Skeletal muscle cell (primary cell): ENCODE measurements at regions not wholly inside any gene's neighbourhood (a gene's known extent, or its start where the extent isn't known, plus 50 kb on each side); places are given as distances from the start of the nearest gene placed in this dataset.
"Not testable (repeated sequence)": the region's sequence is repeated elsewhere in the genome, so short reads cannot be mapped to it uniquely, and the experiment has no call there.

ENCODE experiments used
- DNase-seq: peaks from one replicate; pipeline ENCODE4 v3.0.0-alpha.2; 2010; ENCODE audit warnings: low read depth
- H3K4me3 ChIP-seq: 2 replicates; pipeline ENCODE4 v1.5.1; 2011; ENCODE audit warnings: low read depth, mild to moderate bottlenecking, control low read depth, low read length, moderate library complexity

DNA sequence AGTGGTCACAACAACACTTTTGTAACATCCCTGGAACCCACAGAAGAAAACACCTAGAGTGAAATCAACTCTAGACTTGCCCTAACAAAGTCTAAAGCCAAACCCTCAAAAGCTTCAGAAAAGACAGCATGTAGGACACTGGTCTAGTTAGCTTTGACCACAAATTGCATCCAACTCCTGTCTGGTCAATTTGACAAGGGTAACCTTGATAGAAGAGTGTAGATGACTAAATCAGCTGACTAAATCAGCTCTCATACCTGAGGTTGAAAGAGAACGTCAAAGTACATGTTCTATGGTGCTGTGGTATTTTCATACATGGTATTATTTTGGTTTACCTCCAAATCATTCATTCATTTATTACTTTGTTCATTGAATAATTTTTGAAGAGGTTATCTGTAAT is 272.8 kb downstream of the KLF5 start:
- H3K4me3 ChIP-seq = no peak overlapping the region
- no peak for DNase-seq

DNA sequence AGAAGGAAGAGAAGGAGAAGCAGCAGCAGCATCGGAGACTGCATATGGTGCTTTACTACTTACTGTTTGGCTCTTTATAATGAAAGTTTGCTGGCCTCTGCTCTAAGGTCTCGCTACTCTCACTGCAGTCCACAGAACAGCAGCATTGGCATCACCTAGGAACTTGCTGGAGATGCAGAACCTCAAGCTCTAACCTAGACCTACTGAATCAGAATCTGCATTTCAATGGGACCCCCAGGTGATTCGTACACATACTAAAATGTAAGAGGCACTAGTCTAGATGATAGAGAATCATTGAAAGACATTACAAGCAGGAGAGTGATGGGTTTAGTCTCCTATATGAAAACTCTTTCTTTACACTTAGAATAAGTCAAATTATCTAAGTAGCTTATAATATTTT is 270.6 kb downstream of the KLF5 start:
- no peak for DNase-seq
- H3K4me3 ChIP-seq = no peak overlapping the region

DNA sequence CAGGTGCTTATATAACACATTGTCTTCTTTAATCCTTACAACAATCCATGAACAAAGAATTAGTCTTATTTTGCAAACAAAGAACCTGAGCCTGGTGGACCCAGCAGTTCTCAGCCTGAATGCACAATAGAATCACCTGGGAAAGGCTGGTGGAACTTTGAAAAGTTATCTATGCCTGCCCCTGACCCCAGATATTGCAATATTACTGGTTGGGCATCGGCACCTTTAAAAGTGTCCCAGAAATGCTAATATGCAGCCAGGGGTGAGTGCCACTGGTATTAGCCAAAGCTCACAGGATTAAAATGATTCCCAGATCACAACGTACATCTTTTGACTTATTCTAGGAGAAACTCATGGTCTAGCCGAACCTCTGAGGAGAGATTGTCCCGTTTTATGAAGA is 268.8 kb downstream of the KLF5 start:
- no peak for DNase-seq
- H3K4me3 ChIP-seq = no peak overlapping the region

DNA sequence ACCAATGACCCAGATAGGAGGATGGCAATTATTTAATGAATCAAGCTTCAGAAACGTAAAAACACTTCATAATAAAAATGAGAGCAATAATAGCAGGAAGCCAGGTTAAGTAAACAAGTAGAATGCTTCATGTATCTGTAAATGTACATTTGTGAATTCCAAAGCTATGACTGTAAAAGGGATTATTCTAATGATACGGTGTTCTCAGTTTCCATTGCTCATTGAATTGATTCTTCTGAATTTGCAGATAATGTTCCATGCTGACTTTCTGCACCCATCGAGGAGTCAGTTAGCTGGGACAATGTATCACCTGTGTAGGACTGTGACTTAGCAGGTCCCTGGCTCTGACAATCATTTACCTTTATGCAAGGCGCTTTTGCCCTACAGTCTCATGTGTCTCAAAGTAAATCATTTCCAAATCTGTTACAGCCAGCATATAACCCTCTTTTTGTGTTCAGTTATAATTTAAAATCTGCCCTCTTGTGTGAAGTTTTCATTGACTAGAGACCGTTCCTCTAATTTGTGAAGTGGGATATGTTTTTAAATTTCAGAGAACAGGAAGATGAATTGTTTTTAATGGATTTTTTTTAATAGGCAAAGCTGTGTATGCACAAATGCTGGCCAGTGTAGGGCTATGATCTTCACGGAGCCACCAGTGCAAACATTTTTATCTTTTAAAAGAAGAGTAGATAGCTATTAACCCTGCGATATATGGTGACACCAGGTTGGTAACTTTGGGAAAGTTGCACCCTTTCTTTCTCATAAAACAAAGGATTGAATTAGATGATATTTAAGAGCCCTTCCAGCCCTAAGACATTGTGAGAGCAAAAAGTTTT is 267.1 kb downstream of the KLF5 start:
- DNase-seq = no peak
- H3K4me3 ChIP-seq = no peak overlapping the region

DNA sequence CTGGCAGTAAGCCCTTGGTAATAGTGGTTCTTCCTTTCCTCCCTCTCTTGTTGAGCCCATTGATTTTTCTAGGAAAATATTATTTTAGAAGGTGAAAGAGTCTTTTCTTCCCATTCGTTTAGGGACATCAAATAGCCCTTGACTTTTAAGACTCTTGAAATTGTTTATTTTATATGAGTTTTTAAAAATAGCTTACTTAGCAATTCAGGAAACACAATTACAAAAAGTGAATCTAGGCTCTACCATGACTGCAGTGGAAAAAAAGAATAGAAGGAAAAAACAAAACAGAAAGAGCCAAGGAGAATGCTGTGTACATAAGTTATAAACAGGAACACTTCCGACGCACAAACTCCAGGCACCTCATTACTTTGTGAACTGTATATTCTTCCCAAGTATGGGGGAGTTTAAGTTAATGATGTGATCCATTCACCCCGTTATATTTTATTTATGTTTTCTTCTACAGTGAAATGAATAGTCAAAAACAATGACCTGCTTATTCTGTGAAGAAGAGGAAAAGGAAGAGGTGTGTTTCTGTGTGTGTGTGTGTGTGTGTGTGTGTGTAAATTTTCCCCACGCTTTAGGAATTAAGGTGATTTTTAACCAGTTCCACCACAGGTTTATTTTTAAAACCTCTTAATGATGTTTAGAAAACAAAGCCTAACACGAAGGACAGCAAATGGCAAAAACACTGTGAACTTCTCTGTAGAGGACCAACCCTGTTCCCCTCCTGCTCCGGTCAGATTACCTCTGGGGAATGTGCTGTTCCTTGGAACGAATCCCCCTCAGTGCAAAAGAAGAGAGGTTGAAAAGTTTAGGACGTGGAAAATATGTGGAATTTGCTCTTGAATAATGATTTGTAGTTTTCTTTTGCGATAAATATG is 266.3 kb downstream of the KLF5 start:
- no peak overlapping the region for H3K4me3 ChIP-seq
- DNase-seq = no peak

DNA sequence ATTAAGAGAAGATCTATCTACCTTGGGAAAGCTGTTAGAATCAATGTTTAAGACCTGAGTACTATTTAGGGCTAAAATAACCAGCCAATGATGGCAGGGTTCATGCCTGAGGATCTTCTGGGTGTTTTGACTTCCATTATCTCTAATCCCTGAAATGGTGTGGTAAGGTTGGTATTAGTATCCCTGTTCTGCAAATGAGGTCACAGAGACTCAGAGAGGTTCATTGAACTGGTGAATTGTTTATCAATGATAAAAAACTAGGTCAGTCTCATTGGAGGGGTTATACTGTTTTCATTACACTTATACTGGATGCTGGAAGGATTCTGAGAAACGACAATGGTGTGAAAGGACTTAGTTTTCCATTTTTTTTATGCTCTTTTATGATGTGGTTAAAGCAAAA is 264.8 kb downstream of the KLF5 start:
- no peak overlapping the region for H3K4me3 ChIP-seq
- no peak for DNase-seq

DNA sequence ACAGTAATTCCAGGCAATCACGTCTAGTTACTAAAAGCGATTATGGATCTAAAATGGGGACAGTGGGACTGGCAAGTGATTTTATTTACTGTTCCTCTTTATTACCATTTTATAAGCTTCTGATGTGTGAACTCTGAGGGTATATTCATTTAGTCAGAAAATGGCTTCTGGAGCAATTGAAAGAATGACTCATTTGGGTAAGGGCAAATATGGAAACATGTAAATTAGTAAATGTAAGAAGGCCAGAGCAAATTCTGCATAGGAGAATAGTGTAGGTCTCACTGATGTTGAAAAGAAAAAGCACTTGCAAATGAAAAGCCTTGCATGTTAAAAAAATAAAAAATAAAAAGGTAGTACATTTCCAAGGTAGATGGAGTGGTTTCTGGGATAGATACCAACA is 262.2 kb downstream of the KLF5 start:
- no peak overlapping the region for H3K4me3 ChIP-seq
- no peak for DNase-seq

DNA sequence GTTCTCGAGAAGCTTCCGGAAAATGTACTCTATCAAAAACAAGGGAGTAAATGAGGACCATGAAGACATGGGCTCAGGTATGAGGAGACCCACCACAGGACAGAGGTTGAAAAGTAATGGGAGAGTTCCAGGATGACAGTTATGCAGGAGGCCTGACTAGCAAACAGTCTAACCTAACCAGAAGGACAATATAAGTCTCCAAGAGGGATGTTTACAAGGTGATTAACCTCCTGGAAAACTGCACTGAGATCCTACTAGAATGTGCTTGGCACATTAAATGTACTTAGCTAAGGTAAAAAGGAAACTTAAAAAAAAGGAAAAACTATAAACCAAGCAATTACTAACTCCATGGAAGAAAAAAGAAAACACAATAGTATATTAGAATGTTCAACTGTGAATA is 258.3 kb downstream of the KLF5 start:
- no peak overlapping the region for H3K4me3 ChIP-seq
- DNase-seq = no peak

DNA sequence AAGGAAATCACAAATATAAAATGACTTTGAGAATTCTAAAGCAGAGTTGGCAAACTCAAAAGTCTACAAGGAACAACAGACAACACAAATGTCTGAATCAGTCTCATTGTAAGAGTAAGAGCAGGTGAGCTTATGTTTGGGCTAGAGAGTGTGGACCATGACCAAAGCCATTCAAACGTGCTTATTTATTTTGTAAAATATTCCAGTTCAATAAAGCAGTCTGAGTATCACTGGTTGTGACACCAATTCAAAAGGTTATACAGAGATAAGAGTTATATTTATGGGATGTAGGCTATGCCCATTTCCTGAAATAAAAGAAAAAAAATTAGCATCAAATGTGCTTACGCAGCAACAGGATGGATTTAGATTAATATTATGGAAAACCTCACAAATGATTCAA is 251.6 kb downstream of the KLF5 start:
- no peak overlapping the region for H3K4me3 ChIP-seq
- DNase-seq = no peak

DNA sequence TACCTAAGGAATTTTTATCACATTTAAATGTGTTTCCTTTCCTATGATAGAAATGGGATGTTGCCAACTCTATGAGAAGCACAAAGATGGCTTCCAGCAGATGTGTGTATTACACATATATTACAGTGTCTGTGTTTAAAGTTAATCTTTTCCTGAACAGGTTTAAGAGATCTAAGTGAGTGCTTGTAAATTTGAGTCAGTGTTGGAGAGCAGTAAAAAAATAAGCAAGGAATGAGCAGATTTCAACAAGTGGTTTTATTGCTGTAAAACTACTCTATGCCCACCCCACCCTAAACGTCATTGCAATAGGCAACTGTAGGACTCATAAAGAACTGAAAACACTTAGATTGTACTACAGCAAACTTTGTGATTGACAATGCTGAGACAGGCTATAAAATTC is 248.7 kb downstream of the KLF5 start:
- no peak overlapping the region for H3K4me3 ChIP-seq
- no peak for DNase-seq

DNA sequence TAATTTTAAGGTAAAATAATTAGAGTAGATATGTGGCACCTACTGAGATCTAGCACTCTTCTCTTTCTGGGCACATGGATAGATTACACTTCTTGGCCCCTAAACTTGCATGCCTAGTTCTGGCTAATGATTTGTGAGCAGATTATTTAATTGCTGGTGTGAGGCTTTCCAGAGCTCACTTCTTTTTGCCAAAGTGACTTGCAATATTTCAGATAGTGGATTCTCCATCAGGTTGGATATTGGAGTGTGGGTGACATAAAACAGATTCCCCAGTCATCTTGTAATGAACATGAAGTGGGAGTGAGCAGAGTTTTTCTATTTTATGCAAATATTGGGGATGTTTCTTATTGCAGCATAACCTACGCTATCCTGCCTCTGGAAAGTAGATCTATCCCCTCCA is 247.9 kb downstream of the KLF5 start:
- no peak for DNase-seq
- H3K4me3 ChIP-seq = no peak overlapping the region

DNA sequence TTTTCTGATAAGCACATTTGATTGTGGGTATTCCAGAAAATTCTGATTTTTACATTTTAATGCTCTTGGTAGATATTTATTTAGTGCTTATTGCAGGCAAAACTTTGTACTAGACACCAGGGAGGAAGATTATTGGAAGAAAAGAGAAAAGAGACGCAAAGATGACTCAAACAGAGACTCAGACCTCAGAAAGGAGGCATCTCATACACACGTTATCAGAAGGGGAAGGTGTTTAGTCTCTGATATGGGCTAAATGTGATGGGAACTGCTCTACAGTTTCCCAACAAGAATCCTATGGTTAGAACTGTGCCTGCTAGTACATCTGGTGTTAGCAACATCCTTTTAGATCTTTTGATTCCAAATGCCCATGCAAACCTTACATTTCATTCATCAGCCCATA is 245.6 kb downstream of the KLF5 start:
- DNase-seq = no peak
- no peak overlapping the region for H3K4me3 ChIP-seq

DNA sequence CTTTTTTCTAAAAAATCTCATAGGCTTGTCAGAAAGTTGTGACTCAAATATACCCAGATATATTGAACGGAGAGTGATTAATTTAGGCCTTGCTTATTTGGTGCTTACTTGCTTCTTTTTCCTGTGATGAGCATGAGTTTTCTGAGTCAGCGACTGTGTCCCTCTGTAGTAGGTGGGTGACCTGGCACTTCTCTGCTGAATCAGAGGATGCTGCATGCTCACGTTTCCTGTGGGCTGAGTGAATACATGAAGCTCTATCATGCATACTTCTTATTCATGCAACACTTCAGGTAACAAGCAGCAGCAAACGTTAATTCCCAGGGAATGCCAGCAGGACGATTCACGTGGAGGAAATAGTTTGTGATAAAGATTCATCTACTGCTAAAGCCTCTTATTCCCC is 245.0 kb downstream of the KLF5 start:
- peak; percentile 29 for DNase-seq
- H3K4me3 ChIP-seq = no peak overlapping the region

DNA sequence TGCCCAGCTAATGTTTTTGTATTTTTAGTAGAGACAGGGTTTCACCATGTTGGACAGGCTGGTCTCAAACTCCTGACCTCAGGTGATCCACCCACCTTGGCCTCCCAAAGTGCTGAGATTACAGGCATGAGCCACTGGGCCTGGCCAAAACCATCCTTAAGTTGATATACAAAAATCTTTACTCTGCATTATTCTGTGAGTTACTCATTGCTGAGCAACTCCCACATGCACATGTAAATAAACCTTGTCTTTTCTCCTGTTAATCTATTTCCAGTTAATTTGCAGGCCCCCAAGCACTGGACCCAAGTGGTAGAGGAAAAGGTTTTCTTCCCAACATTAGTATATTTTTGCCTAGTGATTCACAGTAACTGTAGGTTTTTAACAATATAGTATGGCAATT is 242.8 kb downstream of the KLF5 start:
- H3K4me3 ChIP-seq, DNase-seq: not testable (repeated sequence)

DNA sequence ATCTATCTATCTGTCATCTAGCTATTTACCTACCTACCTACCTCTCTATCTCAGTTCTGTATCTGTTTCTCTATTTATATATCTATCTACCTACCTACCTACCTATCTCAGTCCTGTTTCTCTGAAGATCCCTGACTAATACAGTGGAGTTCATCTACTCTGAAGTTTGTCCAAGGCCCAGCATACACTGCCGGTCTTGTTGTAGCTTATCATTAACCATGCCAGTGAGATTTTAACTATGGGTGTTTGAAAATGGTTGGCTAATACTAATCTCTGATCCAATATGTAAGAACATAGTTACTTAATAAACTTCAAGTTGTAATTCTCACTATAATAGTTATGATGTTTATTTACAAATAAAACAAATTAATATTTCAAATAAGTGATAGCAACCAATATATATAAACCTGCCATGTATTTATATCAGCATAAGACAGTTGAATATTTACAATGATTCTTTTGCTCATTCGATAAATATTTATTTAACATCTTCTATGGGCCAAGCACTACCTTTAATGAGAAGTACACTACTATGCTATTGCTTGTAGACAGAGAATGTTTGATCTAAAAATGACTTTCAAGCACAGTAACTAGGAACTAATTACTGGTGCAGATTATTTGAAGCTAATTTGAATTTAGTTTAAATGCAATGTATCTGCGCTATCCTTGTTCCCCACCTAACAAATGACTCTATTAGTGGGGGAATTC is 242.1 kb downstream of the KLF5 start:
- no peak for DNase-seq
- H3K4me3 ChIP-seq = no peak overlapping the region

DNA sequence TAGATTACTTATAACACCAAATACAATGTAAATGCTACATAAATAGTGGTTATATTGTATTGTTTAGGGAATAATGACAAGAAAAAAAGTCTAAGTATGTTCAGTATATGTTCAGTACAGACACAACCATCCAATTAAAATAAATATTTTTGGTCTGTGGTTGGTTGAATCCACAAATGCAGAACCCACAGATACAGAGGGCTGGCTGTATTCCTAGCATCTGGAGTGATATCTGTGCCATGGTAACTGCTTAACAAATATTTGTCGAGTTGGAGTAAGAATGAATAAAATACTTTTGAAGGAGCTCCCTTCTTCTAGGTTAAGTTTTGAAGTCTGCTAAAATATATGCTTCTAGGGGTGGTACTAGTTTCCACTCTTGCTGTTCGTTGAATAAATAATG is 241.0 kb downstream of the KLF5 start:
- no peak for DNase-seq
- H3K4me3 ChIP-seq = no peak overlapping the region

DNA sequence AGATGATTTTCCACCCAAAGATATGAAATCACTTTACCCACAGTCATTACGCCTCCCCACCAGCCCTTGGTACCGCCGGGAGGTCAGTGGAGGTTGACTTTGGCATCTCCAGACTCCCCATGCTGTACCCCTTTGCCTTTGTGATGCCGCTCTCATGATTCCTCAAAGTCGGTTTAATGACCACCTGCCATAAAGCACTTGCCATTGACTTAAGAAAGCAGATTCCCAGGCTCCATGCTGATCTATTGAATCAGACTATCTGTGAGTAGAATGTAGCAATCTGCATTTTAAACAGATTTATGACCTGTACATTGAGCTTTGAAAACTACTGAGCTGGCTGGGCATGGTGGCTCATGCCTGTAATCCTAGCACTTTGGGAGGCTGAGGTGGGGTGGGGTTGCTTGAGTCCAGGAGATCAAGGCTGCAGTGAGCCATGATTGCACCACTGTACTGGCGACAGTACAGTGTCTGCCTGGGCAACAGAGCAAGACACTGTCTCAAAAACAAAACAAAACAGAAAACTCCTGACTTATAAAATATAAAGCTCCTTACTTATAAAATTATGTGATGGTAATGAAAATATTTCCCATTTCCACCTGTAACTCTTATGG is 235.2 kb downstream of the KLF5 start:
- DNase-seq = no peak
- H3K4me3 ChIP-seq = no peak overlapping the region

DNA sequence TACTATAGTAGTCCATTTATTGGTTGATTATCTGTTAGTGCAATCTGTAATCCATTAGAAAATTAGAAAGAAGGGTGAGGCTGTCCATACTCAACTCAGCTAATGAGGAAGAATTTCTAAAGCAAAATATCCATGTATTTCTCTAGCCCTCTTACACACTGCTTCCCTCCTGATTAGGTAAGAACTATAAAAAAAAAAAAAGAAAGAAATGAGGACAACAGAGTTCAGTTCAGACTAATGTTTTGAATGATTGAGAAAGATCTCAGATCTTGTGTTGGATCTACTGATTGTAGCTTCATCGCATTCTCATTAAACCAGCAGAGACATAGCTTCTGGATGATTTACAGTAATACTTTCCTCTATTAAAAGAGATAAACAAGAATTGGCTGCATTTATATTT is 233.3 kb downstream of the KLF5 start:
- DNase-seq = no peak
- H3K4me3 ChIP-seq = no peak overlapping the region

DNA sequence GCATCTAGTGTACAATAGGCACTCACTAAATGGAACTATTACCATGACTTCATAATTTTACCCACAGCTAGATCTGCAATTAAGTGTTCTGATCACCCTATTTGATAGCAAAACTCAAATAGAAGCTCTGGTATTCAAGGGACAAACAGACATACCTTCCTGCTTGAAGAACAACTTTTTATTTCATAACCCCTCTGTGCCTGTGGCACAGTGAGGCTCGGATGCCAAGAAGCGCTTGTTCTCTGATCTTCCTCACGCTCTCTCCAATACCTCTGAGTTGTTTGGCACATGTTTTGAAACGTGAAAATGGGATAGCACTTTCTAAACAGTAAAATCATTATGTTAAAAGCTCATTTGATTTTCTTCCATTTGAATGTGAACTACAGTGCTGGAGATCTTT is 232.0 kb downstream of the KLF5 start:
- DNase-seq = no peak
- H3K4me3 ChIP-seq = no peak overlapping the region

DNA sequence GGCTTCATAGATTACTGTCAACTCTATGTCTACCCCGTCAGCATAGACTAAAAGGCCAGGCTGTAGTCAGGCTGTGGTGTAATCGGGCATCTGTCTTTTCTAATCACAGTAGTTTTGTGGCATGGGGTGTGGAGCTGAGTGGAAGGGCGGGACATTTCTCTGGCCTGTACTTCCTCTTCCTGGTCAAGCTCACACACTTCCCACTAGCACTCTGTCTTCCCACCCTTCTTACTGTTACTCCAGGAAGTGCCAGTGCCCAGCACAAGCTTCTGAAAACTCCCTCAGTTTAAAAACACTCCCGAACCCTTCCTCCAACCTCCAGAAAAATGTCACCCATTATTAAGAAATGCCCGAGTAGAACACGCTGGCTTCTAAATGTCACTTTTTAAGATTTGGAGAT is 229.8 kb downstream of the KLF5 start:
- H3K4me3 ChIP-seq = no peak overlapping the region
- no peak for DNase-seq
